OCI-LY3 (cell line): ENCODE measurements at regions not wholly inside any gene's neighbourhood (a gene's known extent, or its start where the extent isn't known, plus 50 kb on each side); places are given as distances from the start of the nearest gene placed in this dataset.

Experiments used
- CTCF ChIP-seq: fragments of 200-600, 300-600 bp; sonication (generic); IDR thresholded peaks from 2 replicates; pipeline ENCODE4 v1.5.1; 2014; ENCODE audit warnings: antibody characterized with exemption, low read length, low read depth
- EZH2phosphoT487 ChIP-seq: fragments of 200-600 bp; shearing (Covaris generic); IDR thresholded peaks from 2 replicates; pipeline ENCODE4 v1.6.1; 2018; ENCODE audit warnings: antibody characterized with exemption, mixed run types, low read depth

DNA sequence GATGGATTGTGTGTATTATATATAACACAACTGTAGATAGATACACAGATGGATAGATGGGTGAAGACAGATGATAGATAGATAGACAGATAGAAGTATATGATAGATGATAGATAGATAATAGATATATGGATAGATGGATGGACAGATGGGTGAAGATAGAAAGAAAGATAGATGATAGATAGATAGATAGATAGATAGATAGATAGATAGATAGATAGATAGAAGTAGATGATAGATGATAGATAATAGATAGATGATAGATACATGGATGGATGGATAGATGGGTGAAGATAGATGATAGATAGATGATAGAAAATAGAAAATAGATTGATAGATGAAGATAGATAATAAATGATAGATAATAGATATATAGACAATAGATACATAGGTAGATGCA lies 83.3 kb downstream of the FOXF2 start:
- TF ChIP-seq CTCF: no peak
- TF ChIP-seq EZH2phosphoT487: no peak
